Type B pancreatic cell (in vitro differentiated cells): ENCODE measurements at regions not wholly inside any gene's neighbourhood (a gene's known extent, or its start where the extent isn't known, plus 50 kb on each side); places are given as distances from the start of the nearest gene placed in this dataset.
"Not testable (repeated sequence)": the region's sequence is repeated elsewhere in the genome, so short reads cannot be mapped to it uniquely, and the experiment has no call there.

Experiments
- DNase-seq: peaks from one replicate; pipeline ENCODE4 v3.0.0; 2021; ENCODE audit warnings: mixed read lengths; ENCODE audit not compliant: unreplicated experiment; ENCODE audit errors: extremely low spot score
- H3K27ac Mint-ChIP-seq: 2 replicates; pipeline ENCODE4 v1.8.0; 2021; ENCODE audit warnings: mild to moderate bottlenecking, mixed read lengths
- H3K27me3 Mint-ChIP-seq: 2 replicates; pipeline ENCODE4 v1.8.0; 2021; ENCODE audit warnings: mixed read lengths
- H3K36me3 Mint-ChIP-seq: 2 replicates; pipeline ENCODE4 v1.8.0; 2021; ENCODE audit warnings: mixed read lengths
- H3K4me1 Mint-ChIP-seq: one replicate; pipeline ENCODE4 v1.8.0; 2021; ENCODE audit warnings: mixed read lengths; ENCODE audit not compliant: unreplicated experiment
- H3K4me3 Mint-ChIP-seq: 2 replicates; pipeline ENCODE4 v1.8.0; 2021; ENCODE audit warnings: mild to moderate bottlenecking, mixed read lengths
- H3K9me3 Mint-ChIP-seq: 2 replicates; pipeline ENCODE4 v1.8.0; 2021; ENCODE audit warnings: mixed read lengths

GRCh38 chr17:64800987-64801386 lies 118.3 kb downstream of the LRRC37A3 start:
- H3K27me3 Mint-ChIP-seq, DNase-seq, H3K9me3 Mint-ChIP-seq, H3K4me1 Mint-ChIP-seq, H3K4me3 Mint-ChIP-seq, H3K36me3 Mint-ChIP-seq: not testable (repeated sequence)
- H3K27ac Mint-ChIP-seq: peak overlapping the region; percentile 69

- not testable (repeated sequence) for H3K27me3 Mint-ChIP-seq, H3K36me3 Mint-ChIP-seq, H3K4me3 Mint-ChIP-seq, DNase-seq, H3K27ac Mint-ChIP-seq, H3K9me3 Mint-ChIP-seq, H3K4me1 Mint-ChIP-seq
Measured at GRCh38 chr17:64800361-64800895, 118.8 kb downstream of the LRRC37A3 start.

GRCh38 chr17:64799543-64800188 lies 119.6 kb downstream of the LRRC37A3 start:
- DNase-seq, H3K36me3 Mint-ChIP-seq: not testable (repeated sequence)

GRCh38 chr17:64798961-64799360 lies 120.3 kb downstream of the LRRC37A3 start:
- not testable (repeated sequence) for H3K27me3 Mint-ChIP-seq, H3K4me3 Mint-ChIP-seq, H3K9me3 Mint-ChIP-seq, H3K36me3 Mint-ChIP-seq, H3K4me1 Mint-ChIP-seq, H3K27ac Mint-ChIP-seq, DNase-seq

More at GRCh38 chr17:64799543-64800188, 119.6 kb downstream of the LRRC37A3 start:
- H3K27me3 Mint-ChIP-seq, H3K27ac Mint-ChIP-seq, H3K4me1 Mint-ChIP-seq, H3K4me3 Mint-ChIP-seq, H3K9me3 Mint-ChIP-seq: not testable (repeated sequence)

- not testable (repeated sequence) for H3K4me3 Mint-ChIP-seq, H3K4me1 Mint-ChIP-seq, H3K36me3 Mint-ChIP-seq, H3K9me3 Mint-ChIP-seq, DNase-seq, H3K27ac Mint-ChIP-seq, H3K27me3 Mint-ChIP-seq
Measured at GRCh38 chr17:64798489-64798790, 120.8 kb downstream of the LRRC37A3 start.

- not testable (repeated sequence) for H3K4me3 Mint-ChIP-seq, H3K27me3 Mint-ChIP-seq, H3K9me3 Mint-ChIP-seq, H3K4me1 Mint-ChIP-seq, H3K36me3 Mint-ChIP-seq, DNase-seq, H3K27ac Mint-ChIP-seq
Measured at GRCh38 chr17:64797746-64798488, 121.4 kb downstream of the LRRC37A3 start.

- H3K4me1 Mint-ChIP-seq, H3K36me3 Mint-ChIP-seq, H3K27me3 Mint-ChIP-seq, H3K4me3 Mint-ChIP-seq, DNase-seq, H3K9me3 Mint-ChIP-seq: not testable (repeated sequence)
- peak overlapping the region; percentile 72 for H3K27ac Mint-ChIP-seq
Measured at GRCh38 chr17:64795342-64795741, 123.9 kb downstream of the LRRC37A3 start.

GRCh38 chr17:64794548-64795274 lies 124.6 kb downstream of the LRRC37A3 start:
- H3K4me1 Mint-ChIP-seq, H3K9me3 Mint-ChIP-seq, DNase-seq, H3K27me3 Mint-ChIP-seq, H3K4me3 Mint-ChIP-seq, H3K36me3 Mint-ChIP-seq: not testable (repeated sequence)
- peak overlapping the region; percentile 72 for H3K27ac Mint-ChIP-seq

GRCh38 chr17:64794113-64794512 lies 125.2 kb downstream of the LRRC37A3 start:
- not testable (repeated sequence) for H3K9me3 Mint-ChIP-seq, H3K4me1 Mint-ChIP-seq, H3K36me3 Mint-ChIP-seq, H3K27me3 Mint-ChIP-seq, DNase-seq, H3K27ac Mint-ChIP-seq, H3K4me3 Mint-ChIP-seq

GRCh38 chr17:64792793-64793575 lies 126.3 kb downstream of the LRRC37A3 start:
- not testable (repeated sequence) for H3K4me3 Mint-ChIP-seq, DNase-seq, H3K27me3 Mint-ChIP-seq, H3K9me3 Mint-ChIP-seq, H3K36me3 Mint-ChIP-seq, H3K4me1 Mint-ChIP-seq, H3K27ac Mint-ChIP-seq

GRCh38 chr17:64792276-64792675 lies 127.0 kb downstream of the LRRC37A3 start:
- H3K27me3 Mint-ChIP-seq, H3K36me3 Mint-ChIP-seq, DNase-seq, H3K4me3 Mint-ChIP-seq, H3K4me1 Mint-ChIP-seq, H3K9me3 Mint-ChIP-seq: not testable (repeated sequence)
- peak overlapping the region; percentile 35 for H3K27ac Mint-ChIP-seq

GRCh38 chr17:64791691-64792090 lies 127.6 kb downstream of the LRRC37A3 start:
- not testable (repeated sequence) for H3K36me3 Mint-ChIP-seq, H3K27me3 Mint-ChIP-seq, H3K4me3 Mint-ChIP-seq, H3K9me3 Mint-ChIP-seq, H3K4me1 Mint-ChIP-seq, DNase-seq
- H3K27ac Mint-ChIP-seq: peak overlapping the region; percentile 35

- DNase-seq: not testable (repeated sequence)
Measured at GRCh38 chr17:64791226-64791625, 128.1 kb downstream of the LRRC37A3 start.

More at GRCh38 chr17:64791226-64791625, 128.1 kb downstream of the LRRC37A3 start:
- H3K9me3 Mint-ChIP-seq, H3K4me3 Mint-ChIP-seq, H3K27ac Mint-ChIP-seq, H3K36me3 Mint-ChIP-seq, H3K4me1 Mint-ChIP-seq, H3K27me3 Mint-ChIP-seq: not testable (repeated sequence)
